ENCODE measurements at regions not wholly inside any gene's neighbourhood (a gene's known extent, or its start where the extent isn't known, plus 50 kb on each side); places are given as distances from the start of the nearest gene placed in this dataset.
A peak's percentile ranks its signal among the peaks of the same experiment; 100 is the strongest.

- intact Hi-C loops (cut with DNase I) = no loop called here
- DNase-seq (ENCODE audit: low spot score) (no peak), ATAC-seq (no peak)
These were observed 264.9 kb downstream of the ICOS start for GRCh38 chr2:204201507-204201906.

GRCh38 chr2:204202253-204202652, 265.7 kb downstream of the ICOS start:
- no peak for DNase-seq (ENCODE audit: low spot score)
- intact Hi-C loops (cut with DNase I) = no loop called here
- ATAC-seq = no peak

GRCh38 chr2:204203704-204204103, 267.1 kb downstream of the ICOS start:
- no peak for DNase-seq (ENCODE audit: low spot score)
- intact Hi-C loops (cut with DNase I) = no loop called here
- ATAC-seq = no peak

GRCh38 chr2:204205082-204205481, 268.5 kb downstream of the ICOS start:
- ATAC-seq (no peak), DNase-seq (ENCODE audit: low spot score) (no peak)
- intact Hi-C loops (cut with DNase I) = no loop called here

- DNase-seq (ENCODE audit: low spot score) = no peak
- intact Hi-C loops (cut with DNase I) = no loop called here
- no peak for ATAC-seq
These were observed 269.0 kb downstream of the ICOS start for GRCh38 chr2:204205538-204205937.

- intact Hi-C loops (cut with DNase I) = no loop called here
- ATAC-seq (no peak), DNase-seq (ENCODE audit: low spot score) (no peak)
These were observed 271.3 kb downstream of the ICOS start for GRCh38 chr2:204207866-204208265.

- intact Hi-C loops (cut with DNase I) = no loop called here
- DNase-seq (ENCODE audit: low spot score) = no peak
- ATAC-seq = no peak
These were observed 277.0 kb downstream of the ICOS start for GRCh38 chr2:204213588-204213987.

GRCh38 chr2:204218040-204218439, 281.5 kb downstream of the ICOS start:
- intact Hi-C loops (cut with DNase I) = no loop called here
- ATAC-seq = no peak

GRCh38 chr2:204219196-204219595, 282.6 kb downstream of the ICOS start:
- no peak for ATAC-seq
- DNase-seq (ENCODE audit: low spot score) = no peak
- intact Hi-C loops (cut with DNase I) = no loop called here

More at GRCh38 chr2:204218040-204218439, 281.5 kb downstream of the ICOS start:
- no peak for DNase-seq (ENCODE audit: low spot score)

- no peak for ATAC-seq
- DNase-seq (ENCODE audit: low spot score) = no peak
- intact Hi-C loops (cut with DNase I) = no loop called here
These were observed 284.3 kb downstream of the ICOS start for GRCh38 chr2:204220896-204221295.

GRCh38 chr2:204223046-204223445, 286.5 kb downstream of the ICOS start:
- DNase-seq (ENCODE audit: low spot score) (no peak), ATAC-seq (peak; percentile 10)
- intact Hi-C loops (cut with DNase I) = no loop called here

- ATAC-seq = no peak
- no peak for DNase-seq (ENCODE audit: low spot score)
- intact Hi-C loops (cut with DNase I) = no loop called here
These were observed 287.0 kb downstream of the ICOS start for GRCh38 chr2:204223544-204223943.

- ATAC-seq (no peak), DNase-seq (ENCODE audit: low spot score) (no peak)
- intact Hi-C loops (cut with DNase I) = no loop called here
These were observed 289.1 kb downstream of the ICOS start for GRCh38 chr2:204225671-204226073.

GRCh38 chr2:204226305-204226880, 289.8 kb downstream of the ICOS start:
- no peak for DNase-seq (ENCODE audit: low spot score)
- ATAC-seq = no peak
- intact Hi-C loops (cut with DNase I) = no loop called here

- ATAC-seq (no peak), DNase-seq (ENCODE audit: low spot score) (no peak)
- intact Hi-C loops (cut with DNase I) = no loop called here
These were observed 291.8 kb downstream of the ICOS start for GRCh38 chr2:204228169-204228886.

- intact Hi-C loops (cut with DNase I) = no loop called here
- DNase-seq (ENCODE audit: low spot score) = no peak
- ATAC-seq = no peak
These were observed 297.7 kb downstream of the ICOS start for GRCh38 chr2:204234248-204234647.

GRCh38 chr2:204234879-204235278, 298.3 kb downstream of the ICOS start:
- ATAC-seq = no peak
- DNase-seq (ENCODE audit: low spot score) = no peak
- intact Hi-C loops (cut with DNase I) = no loop called here

- intact Hi-C loops (cut with DNase I) = no loop called here
- DNase-seq (ENCODE audit: low spot score) = no peak
- no peak for ATAC-seq
These were observed 300.9 kb downstream of the ICOS start for GRCh38 chr2:204237416-204237815.

- no peak for ATAC-seq
- intact Hi-C loops (cut with DNase I) = no loop called here
- no peak for DNase-seq (ENCODE audit: low spot score)
These were observed 303.0 kb downstream of the ICOS start for GRCh38 chr2:204239411-204240165.

- ATAC-seq = no peak
- intact Hi-C loops (cut with DNase I) = no loop called here
- DNase-seq (ENCODE audit: low spot score) = no peak
These were observed 304.3 kb upstream of the PARD3B start for GRCh38 chr2:204240961-204241360.
